ENCODE measurements at regions not wholly inside any gene's neighbourhood (a gene's known extent, or its start where the extent isn't known, plus 50 kb on each side); places are given as distances from the start of the nearest gene placed in this dataset.

- TF ChIP-seq CTCF (IDR thresholded peaks at IDR 0.05; ENCODE audit: insufficient read depth, low read depth, low read length) (no peak), EZH2 (IDR thresholded peaks at IDR 0.05; ENCODE audit: insufficient read depth, low read length) (no peak)
These were observed 85.9 kb upstream of the PRR23E start for GRCh38 chr3:127107002-127107401.

Data from astrocyte (in vitro differentiated cells and primary cell).